ENCODE measurements at regions not wholly inside any gene's neighbourhood (a gene's known extent, or its start where the extent isn't known, plus 50 kb on each side); places are given as distances from the start of the nearest gene placed in this dataset.
"Not testable (repeated sequence)": the region's sequence is repeated elsewhere in the genome, so short reads cannot be mapped to it uniquely, and the experiment has no call there.

DNA sequence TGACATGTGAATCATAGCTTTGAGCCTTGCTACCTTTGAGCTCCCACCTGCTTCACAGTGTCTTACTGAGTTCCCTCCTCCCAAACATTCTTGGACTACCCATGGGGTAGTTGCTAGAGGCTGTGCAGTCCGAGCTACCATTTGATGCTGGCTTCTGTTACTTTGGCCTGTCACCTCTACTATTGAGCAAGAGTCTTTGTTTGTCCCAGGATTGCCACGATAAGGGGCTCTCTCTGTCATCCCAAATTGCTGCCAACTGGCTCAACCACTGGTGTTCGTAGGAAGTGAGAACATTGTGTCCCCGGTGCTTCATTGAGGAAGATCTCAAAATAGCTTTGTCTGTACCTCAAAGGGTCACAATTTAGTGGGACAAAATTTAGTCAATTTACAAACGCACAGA, 59.1 kb upstream of the PAX8 start:
- no peak for DNase-seq

DNA sequence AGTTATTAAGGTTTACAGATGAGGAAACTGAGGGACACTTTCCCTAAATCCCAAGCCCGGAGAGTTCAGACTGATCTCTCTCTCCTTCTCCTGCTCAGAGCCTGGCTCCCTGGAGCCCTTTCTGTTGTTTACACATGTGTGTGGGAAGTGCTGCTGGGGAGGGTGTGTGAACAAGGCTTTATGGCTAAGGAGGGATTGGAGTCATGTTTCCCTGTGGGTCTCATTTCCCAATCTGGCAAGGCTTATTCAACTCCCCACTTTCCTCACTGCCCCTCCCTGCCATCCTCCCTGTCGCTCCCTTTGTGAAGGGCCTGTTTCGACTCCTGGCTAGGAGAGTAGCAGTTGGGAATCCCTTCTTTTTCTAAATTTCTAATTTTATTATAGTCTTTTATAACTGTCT, 57.3 kb upstream of the PAX8 start:
- not testable (repeated sequence) for DNase-seq

DNA sequence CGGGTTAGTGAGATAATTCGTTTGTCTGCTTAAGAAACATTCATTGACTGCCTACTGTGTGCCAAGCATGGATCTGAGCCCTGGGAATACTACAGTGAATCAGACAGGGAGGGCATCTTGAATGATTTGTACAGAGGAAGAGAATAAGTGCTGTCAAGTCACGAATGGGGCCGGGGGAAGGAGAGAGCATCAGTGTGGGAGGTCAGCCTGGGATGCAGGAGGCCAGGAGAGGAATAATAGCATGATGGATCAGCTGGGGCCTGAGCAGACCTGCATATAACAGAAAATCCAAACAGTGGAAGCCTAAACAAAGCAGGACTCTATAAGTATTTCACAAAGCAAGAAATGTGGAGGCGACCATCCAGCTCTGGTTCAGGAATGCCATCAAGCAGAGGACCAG, 55.4 kb upstream of the PAX8 start:
- no peak for DNase-seq

DNA sequence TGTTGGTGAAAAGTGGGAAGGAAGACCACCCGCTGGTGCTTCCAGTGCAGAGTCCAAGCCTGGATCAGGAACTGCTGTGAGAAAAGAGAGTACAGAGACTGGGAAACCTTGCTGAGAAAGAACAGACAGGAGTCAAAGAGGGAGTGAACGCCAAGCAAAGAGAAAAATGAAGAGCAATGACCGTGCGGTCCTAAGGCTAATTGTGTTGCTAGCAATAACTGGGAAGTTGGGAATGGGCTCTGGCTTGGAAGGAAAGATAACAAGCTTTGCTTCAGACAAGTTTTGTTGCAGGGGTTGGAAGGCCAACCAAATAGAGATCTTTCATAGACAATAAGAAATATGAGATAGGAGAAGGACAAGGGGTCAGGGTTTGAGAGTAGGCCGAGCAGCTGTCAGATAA, 55.0 kb upstream of the PAX8 start:
- DNase-seq, result not testable (repeated sequence)

DNA sequence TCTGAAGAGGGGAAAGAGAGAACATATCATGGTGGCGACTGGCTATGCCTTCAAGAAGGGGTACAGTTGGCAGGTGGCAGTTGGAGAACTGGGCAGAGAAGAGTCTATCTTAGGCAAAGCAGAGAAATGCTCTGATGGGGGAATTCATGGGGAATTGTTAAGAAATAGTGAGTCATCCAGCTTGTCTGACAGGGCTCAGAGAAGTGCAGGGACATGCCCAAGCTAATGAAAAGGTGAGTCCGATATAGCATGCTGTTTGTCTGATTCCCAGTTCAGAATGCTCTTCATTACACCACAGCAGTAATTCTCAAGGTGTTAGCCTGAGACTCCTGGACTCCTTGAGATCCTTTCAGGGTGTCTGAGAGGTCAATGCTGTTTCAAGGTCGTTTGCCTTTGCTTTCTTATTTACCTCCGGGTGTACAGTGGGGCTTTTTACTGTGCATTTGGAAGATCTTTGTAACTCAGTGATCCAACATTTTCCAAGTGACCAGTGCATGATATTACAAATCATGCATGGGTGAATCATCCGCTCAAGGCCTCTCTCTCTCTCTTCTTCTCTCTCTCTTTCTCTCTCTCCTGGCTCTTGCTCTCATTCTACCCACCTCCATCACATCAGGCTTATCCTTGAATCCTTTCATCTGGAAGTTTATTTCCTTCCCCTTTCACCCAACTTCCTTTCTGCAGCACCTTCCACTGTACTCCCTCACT, 51.5 kb upstream of the PAX8 start:
- not testable (repeated sequence) for DNase-seq

DNA sequence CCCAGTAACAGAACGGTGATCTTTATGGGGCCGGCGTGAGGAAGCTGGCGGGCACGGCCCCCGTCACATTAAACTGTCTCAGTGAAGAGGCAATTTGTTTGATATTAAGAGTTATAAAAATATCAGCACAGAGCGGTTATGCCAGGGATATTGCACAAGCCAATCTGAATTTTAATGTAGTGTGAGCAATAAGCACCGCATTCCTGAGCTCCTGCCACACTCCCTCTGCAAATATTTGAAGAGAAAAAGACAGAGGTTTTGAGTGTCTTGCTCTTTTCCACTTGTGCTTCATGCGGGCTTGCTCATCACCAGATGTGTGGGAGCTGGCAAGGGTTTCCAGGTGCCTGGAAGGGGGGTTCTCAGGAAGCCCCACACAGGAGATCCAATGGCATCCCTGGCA, 50.3 kb upstream of the PAX8 start:
- DNase-seq, result not testable (repeated sequence)

DNA sequence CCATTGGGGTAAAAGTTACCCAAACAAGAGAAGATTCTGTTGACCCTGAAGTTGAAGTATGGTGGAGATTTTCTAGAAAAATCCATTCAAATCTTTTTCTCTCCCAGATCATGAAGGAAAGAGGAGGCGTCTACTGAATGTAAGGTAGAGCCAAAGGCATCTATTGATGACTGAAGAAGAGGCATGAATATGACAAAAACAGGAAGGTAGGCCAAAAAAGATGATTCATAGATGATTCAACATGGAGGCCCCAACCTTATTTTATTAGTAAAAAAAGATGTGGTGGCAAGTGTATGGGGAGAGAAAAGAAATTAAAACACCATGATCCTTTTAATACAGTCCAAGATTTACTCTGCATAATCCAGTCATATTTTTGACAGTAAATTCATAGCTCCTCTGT, 49.9 kb upstream of the PAX8 start:
- not testable (repeated sequence) for DNase-seq
